ENCODE measurements at regions not wholly inside any gene's neighbourhood (a gene's known extent, or its start where the extent isn't known, plus 50 kb on each side); places are given as distances from the start of the nearest gene placed in this dataset.

DNA sequence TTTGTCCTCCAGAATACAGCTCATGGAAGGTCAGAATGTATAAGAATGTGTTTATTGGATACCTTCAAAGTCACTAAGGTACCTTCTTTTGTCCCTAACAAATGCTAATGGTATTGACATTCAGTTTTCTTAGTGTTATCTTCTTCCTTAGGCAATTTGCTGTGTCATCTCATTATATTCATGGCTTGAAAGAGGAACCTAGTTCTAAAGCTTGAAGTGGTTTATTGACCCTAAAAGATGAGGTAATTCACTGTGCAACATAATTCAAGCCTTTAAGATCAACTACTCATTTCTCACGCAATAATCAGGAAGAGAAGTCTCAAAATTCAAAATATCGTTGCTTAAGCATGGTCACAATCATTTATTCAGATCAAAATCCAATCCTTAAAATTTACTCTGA is 342.7 kb upstream of the RIOK2 start:
- Histone ChIP-seq H3K27me3 (ENCODE audit: insufficient read depth, low read length) (no peaks in the 10 kb centered on the region), H3K27ac (ENCODE audit: low read length) (no peak overlapping the region), H3K4me3 (ENCODE audit: low read length) (no peak overlapping the region), H3K9ac (ENCODE audit: low read depth, low read length) (no peak overlapping the region), H3K9me3 (ENCODE audit: insufficient read depth, low read depth, low read length) (no peaks in the 10 kb centered on the region), H3K36me3 (ENCODE audit: insufficient read depth, low read depth, low read length) (no peaks in the 10 kb centered on the region), H3K4me1 (ENCODE audit: insufficient read depth, low read length) (no peaks in the 10 kb centered on the region; the same call in none of the 2 replicates)

DNA sequence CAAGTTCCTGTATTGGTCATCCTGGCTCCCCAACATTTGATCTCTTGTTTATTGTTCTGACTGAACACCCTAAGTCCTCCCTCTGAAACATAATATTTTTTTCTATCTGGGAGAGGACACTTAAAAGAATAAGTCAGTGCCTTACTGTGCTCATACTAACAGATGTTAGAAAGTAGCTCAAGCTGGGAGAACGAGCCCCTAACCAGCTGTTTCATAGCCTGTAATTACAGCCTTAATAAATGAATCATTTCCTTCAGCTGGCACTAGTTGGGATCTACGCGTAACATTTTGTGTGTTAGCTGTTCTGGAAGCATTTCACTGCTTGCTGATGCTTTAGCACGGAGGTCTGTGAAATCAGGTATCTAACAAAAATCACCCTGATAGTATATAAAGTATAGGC is 345.9 kb upstream of the RIOK2 start:
- no peak overlapping the region for H3K4me3 ChIP-seq (ENCODE audit: low read length)
- no peak overlapping the region for H3K9ac ChIP-seq (ENCODE audit: low read depth, low read length)
- no peaks in the 10 kb centered on the region for H3K36me3 ChIP-seq (ENCODE audit: insufficient read depth, low read depth, low read length)
- H3K4me1 ChIP-seq (ENCODE audit: insufficient read depth, low read length): no peaks in the 10 kb centered on the region; the same call in none of the 2 replicates
- no peaks in the 10 kb centered on the region for H3K27me3 ChIP-seq (ENCODE audit: insufficient read depth, low read length)
- H3K9me3 ChIP-seq (ENCODE audit: insufficient read depth, low read depth, low read length): no peaks in the 10 kb centered on the region
- no peak overlapping the region for H3K27ac ChIP-seq (ENCODE audit: low read length)

DNA sequence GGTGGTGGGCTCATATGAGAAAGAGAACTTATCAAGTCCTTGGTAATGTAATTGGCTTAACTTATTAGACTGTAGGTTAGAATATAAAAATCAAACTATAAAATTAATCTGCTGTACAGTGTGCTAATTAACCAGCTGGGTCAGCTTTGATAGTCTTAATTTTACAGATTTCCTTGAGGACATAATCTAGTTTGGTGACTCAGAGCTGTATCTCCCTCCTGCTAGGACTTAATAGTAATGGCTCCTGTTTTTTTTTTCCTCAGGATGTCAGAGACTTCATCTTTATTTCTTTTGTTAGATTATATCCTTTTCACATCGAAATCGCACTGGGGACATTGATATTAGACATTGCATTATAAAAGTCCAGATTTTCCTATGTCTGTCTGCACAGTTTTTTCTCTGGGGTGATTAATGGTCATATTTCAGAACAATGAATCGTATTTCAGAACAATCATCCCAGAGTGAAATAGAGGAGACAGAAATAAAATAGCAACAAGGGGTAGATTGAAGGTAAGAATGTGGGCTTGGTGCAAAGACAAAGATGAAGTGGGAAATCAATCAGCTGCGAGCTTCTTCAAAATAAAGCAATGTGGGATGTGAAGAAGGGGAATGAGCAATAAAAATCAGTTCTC is 346.4 kb upstream of the RIOK2 start:
- Histone ChIP-seq H3K36me3 (ENCODE audit: insufficient read depth, low read depth, low read length) (no peaks in the 10 kb centered on the region), H3K9ac (ENCODE audit: low read depth, low read length) (no peak overlapping the region), H3K27ac (ENCODE audit: low read length) (no peak overlapping the region), H3K27me3 (ENCODE audit: insufficient read depth, low read length) (no peaks in the 10 kb centered on the region), H3K4me1 (ENCODE audit: insufficient read depth, low read length) (no peaks in the 10 kb centered on the region; the same call in none of the 2 replicates), H3K4me3 (ENCODE audit: low read length) (no peak overlapping the region), H3K9me3 (ENCODE audit: insufficient read depth, low read depth, low read length) (no peaks in the 10 kb centered on the region)

DNA sequence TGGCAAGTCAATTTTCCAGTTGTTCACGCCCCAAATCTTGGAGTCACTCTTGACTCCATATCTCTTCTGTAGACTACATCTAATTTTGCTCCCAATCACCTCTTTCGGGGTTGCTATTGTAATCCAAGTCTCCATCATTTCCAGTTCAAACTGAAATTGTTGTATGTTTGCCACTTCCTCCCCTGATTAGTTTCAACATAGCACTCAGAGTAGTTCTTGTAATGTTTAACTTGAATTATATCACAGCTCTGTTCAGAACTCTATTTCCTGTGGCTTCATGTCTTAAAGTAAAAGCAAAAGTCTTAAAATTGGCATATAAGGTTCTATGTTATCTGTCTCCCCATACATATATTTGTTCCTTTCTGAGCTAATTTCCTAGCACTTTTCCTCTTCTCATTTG is 348.5 kb upstream of the RIOK2 start:
- Histone ChIP-seq H3K36me3 (ENCODE audit: insufficient read depth, low read depth, low read length) (no peaks in the 10 kb centered on the region), H3K9ac (ENCODE audit: low read depth, low read length) (no peak overlapping the region), H3K4me1 (ENCODE audit: insufficient read depth, low read length) (no peaks in the 10 kb centered on the region; the same call in 1 of the 2 replicates), H3K4me3 (ENCODE audit: low read length) (no peak overlapping the region), H3K27me3 (ENCODE audit: insufficient read depth, low read length) (no peaks in the 10 kb centered on the region), H3K27ac (ENCODE audit: low read length) (no peak overlapping the region), H3K9me3 (ENCODE audit: insufficient read depth, low read depth, low read length) (no peaks in the 10 kb centered on the region)

DNA sequence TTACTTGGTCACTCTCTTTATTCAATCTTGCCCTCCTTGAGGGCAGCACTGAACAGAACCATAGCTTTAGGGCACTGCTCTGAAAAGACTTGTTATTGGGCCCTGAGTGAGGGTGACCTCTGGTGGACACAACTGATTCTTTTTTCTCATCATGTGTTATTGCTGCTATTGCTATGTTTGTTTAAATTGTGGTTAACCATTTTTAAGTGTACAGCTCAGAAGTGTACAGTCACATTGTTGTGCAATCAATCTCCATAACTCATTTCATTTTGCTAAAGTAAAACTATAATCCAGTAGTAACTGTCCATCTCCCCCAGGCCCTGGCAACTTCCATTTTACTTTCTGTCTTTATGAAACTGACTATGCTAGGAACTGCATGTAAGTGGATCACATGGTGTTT is 351.1 kb upstream of the RIOK2 start:
- Histone ChIP-seq H3K4me3 (ENCODE audit: low read length) (no peak overlapping the region), H3K9ac (ENCODE audit: low read depth, low read length) (no peak overlapping the region), H3K4me1 (ENCODE audit: insufficient read depth, low read length) (no peaks in the 10 kb centered on the region), H3K27ac (ENCODE audit: low read length) (no peak overlapping the region), H3K27me3 (ENCODE audit: insufficient read depth, low read length) (no peaks in the 10 kb centered on the region), H3K36me3 (ENCODE audit: insufficient read depth, low read depth, low read length) (no peaks in the 10 kb centered on the region), H3K9me3 (ENCODE audit: insufficient read depth, low read depth, low read length) (no peaks in the 10 kb centered on the region)

DNA sequence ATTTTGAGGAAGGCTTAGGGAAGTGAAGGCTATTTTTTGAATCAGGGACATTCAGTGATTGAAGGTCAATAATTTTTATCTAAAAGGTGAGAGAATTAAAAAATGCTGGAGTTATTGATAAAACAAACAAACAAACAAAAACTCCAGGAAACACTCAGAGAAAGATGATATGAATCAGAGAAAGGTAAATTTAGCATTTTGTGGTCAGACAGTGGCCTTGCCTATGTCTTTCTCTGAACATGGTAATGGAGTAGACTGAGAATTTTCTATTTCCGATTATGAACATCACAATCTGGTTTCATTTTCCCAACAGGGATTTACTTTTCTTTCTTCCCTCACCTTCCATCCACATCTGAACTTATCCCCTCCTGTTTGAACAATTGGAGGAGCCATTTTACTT is 353.6 kb upstream of the RIOK2 start:
- Histone ChIP-seq H3K4me1 (ENCODE audit: insufficient read depth, low read length) (no peaks in the 10 kb centered on the region), H3K4me3 (ENCODE audit: low read length) (no peak overlapping the region), H3K9ac (ENCODE audit: low read depth, low read length) (no peak overlapping the region), H3K27ac (ENCODE audit: low read length) (no peak overlapping the region), H3K27me3 (ENCODE audit: insufficient read depth, low read length) (no peaks in the 10 kb centered on the region), H3K36me3 (ENCODE audit: insufficient read depth, low read depth, low read length) (no peaks in the 10 kb centered on the region), H3K9me3 (ENCODE audit: insufficient read depth, low read depth, low read length) (no peaks in the 10 kb centered on the region)

DNA sequence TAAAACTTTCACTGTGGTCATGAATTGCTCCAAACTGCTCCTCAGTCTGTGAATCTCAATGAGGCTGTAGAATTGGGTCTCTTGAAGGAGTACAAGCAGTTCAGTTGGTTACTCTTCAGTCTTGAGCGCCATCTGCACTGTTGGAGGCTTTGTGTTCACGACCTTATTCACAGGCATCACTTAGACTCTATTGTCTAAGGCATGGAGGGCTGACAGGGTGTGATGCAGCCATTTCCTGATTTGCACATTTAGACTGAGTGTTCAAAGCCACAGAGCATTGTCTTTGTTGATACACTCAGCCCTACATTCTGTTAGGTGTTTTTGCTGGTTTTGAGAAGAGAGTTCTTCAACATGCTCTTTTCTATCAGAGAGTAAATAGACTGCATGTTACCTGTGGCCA is 355.9 kb upstream of the RIOK2 start:
- no peak overlapping the region for H3K4me3 ChIP-seq (ENCODE audit: low read length)
- H3K9me3 ChIP-seq (ENCODE audit: insufficient read depth, low read depth, low read length): no peaks in the 10 kb centered on the region
- no peak overlapping the region for H3K27ac ChIP-seq (ENCODE audit: low read length)

DNA sequence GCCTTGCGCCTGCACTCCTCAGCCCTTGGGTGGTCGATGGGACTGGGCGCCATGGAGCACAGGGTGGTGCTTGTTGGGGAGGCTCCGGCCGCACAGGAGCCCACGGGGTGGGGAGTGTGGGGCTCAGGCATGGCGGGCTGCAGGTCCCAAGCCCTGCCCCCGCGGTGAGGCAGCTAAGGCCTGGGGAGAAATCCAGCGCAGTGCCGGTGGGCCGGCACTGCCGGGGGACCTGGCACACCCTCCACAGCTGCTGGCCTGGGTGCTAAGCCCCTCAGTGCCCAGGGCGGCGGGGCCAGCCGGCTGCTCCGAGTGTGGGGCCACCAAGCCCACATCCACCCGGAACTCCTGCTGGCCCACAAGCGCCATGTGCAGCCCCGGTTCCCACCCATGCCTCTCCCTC is 358.8 kb upstream of the RIOK2 start:
- Histone ChIP-seq H3K9ac (ENCODE audit: low read depth, low read length) (no peak overlapping the region), H3K27me3 (ENCODE audit: insufficient read depth, low read length) (no peaks in the 10 kb centered on the region), H3K36me3 (ENCODE audit: insufficient read depth, low read depth, low read length) (no peaks in the 10 kb centered on the region), H3K27ac (ENCODE audit: low read length) (no peak overlapping the region), H3K4me1 (ENCODE audit: insufficient read depth, low read length) (peaks cover 16% of the 10 kb centered on the region), H3K9me3 (ENCODE audit: insufficient read depth, low read depth, low read length) (no peaks in the 10 kb centered on the region), H3K4me3 (ENCODE audit: low read length) (no peak overlapping the region)

More for the DNA sequence above, 355.9 kb upstream of the RIOK2 start:
- Histone ChIP-seq H3K4me1 (ENCODE audit: insufficient read depth, low read length) (no peaks in the 10 kb centered on the region), H3K27me3 (ENCODE audit: insufficient read depth, low read length) (no peaks in the 10 kb centered on the region), H3K9ac (ENCODE audit: low read depth, low read length) (no peak overlapping the region), H3K36me3 (ENCODE audit: insufficient read depth, low read depth, low read length) (no peaks in the 10 kb centered on the region)

DNA sequence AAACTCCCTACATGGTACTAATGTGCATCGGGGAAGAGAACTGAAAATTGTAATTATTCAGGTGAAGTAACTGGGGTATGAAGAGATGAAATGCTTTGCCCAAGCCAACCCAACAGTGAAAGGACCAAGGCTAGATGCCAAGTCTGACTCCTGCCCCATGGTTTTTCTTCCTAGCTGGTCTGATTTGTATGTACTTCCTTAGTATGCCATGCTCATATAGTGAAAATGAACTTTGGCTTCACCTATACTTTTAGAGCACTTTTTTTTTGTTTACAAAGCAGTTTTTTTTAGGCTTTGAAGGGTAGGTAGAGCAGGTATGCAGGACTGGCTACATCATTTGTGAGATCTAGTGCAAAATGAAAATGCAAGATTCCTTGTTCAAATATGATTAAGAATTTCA is 359.4 kb upstream of the RIOK2 start:
- Histone ChIP-seq H3K9me3 (ENCODE audit: insufficient read depth, low read depth, low read length) (no peaks in the 10 kb centered on the region), H3K9ac (ENCODE audit: low read depth, low read length) (no peak overlapping the region), H3K4me1 (ENCODE audit: insufficient read depth, low read length) (peaks cover 16% of the 10 kb centered on the region), H3K27me3 (ENCODE audit: insufficient read depth, low read length) (no peaks in the 10 kb centered on the region), H3K27ac (ENCODE audit: low read length) (no peak overlapping the region), H3K36me3 (ENCODE audit: insufficient read depth, low read depth, low read length) (no peaks in the 10 kb centered on the region), H3K4me3 (ENCODE audit: low read length) (no peak overlapping the region)

DNA sequence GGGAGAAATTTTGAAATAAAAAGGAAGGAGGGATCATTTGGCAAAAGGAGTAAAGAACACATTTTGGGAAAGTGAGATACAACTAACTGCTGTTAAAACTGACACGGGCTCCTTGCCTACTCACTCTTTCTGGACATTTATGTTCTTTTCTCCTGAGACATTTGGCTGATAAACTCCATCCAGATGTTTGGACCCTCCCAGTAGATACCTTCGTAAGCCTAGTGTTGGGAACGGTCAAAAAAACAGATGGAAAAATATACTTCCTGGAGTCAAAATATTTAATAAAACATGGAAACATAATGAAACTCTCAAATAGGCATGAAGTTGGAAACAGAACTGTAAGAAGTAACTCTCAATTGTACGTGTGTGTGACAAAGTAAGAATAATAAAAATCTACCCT is 360.1 kb upstream of the RIOK2 start:
- Histone ChIP-seq H3K27ac (ENCODE audit: low read length) (no peak overlapping the region), H3K4me3 (ENCODE audit: low read length) (no peak overlapping the region), H3K9ac (ENCODE audit: low read depth, low read length) (no peak overlapping the region), H3K9me3 (ENCODE audit: insufficient read depth, low read depth, low read length) (no peaks in the 10 kb centered on the region), H3K36me3 (ENCODE audit: insufficient read depth, low read depth, low read length) (no peaks in the 10 kb centered on the region), H3K27me3 (ENCODE audit: insufficient read depth, low read length) (no peaks in the 10 kb centered on the region), H3K4me1 (ENCODE audit: insufficient read depth, low read length) (peaks cover 16% of the 10 kb centered on the region)

DNA sequence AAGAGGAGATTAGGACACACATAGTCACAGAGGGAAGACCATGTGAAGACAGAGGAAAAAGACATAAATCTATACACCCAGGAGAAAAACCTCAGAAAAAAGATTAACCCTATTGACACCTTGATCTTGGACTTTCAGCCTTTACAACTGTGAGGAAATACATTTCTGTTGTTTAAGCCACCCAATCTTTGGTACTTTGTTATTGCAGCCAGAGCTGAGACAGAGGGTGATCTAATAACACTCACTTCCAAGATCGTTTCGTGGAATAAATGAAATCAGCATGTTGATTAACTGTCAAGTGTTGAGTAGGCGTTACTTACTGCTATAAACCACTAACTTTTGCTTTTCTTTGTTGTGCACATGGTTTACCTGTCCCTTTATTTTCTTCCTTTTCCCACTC is 361.2 kb upstream of the RIOK2 start:
- Histone ChIP-seq H3K4me3 (ENCODE audit: low read length) (no peak overlapping the region), H3K36me3 (ENCODE audit: insufficient read depth, low read depth, low read length) (no peaks in the 10 kb centered on the region)

DNA sequence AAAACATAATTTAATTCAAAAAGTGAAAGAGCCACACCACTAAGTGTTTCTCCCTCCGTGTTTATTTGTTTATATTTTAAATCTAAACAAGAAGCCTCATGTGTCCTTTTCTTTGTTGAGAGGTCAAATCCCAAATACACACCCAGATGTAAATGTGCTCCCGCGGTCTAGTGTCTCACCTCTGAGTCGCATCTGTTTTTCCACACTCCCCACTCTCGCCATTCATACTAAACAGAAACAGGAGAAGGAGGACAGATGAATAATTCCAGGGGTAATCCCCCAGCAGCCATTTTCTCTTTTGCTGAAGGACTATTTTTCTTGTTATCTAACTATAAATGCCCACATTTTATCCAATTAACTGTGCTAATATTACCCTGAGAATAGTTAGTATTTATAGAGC is 361.6 kb upstream of the RIOK2 start:
- H3K9ac ChIP-seq (ENCODE audit: low read depth, low read length): no peak overlapping the region
- no peaks in the 10 kb centered on the region for H3K27me3 ChIP-seq (ENCODE audit: insufficient read depth, low read length)

More for the DNA sequence above, 361.2 kb upstream of the RIOK2 start:
- Histone ChIP-seq H3K27me3 (ENCODE audit: insufficient read depth, low read length) (no peaks in the 10 kb centered on the region), H3K27ac (ENCODE audit: low read length) (no peak overlapping the region), H3K9ac (ENCODE audit: low read depth, low read length) (no peak overlapping the region), H3K4me1 (ENCODE audit: insufficient read depth, low read length) (peaks cover 16% of the 10 kb centered on the region), H3K9me3 (ENCODE audit: insufficient read depth, low read depth, low read length) (no peaks in the 10 kb centered on the region)

More for the DNA sequence above, 361.6 kb upstream of the RIOK2 start:
- H3K9me3 ChIP-seq (ENCODE audit: insufficient read depth, low read depth, low read length): no peaks in the 10 kb centered on the region
- H3K27ac ChIP-seq (ENCODE audit: low read length): no peak overlapping the region
- H3K4me3 ChIP-seq (ENCODE audit: low read length): no peak overlapping the region
- H3K4me1 ChIP-seq (ENCODE audit: insufficient read depth, low read length): peaks cover 18% of the 10 kb centered on the region
- H3K36me3 ChIP-seq (ENCODE audit: insufficient read depth, low read depth, low read length): no peaks in the 10 kb centered on the region
